T-helper 17 cell (primary cell): ENCODE measurements at regions not wholly inside any gene's neighbourhood (a gene's known extent, or its start where the extent isn't known, plus 50 kb on each side); places are given as distances from the start of the nearest gene placed in this dataset.
"Not testable (repeated sequence)": the region's sequence is repeated elsewhere in the genome, so short reads cannot be mapped to it uniquely, and the experiment has no call there.

Experiments
- ATAC-seq: fragments of 150-1000 bp; cut with Tn5 transposase; 2 replicates; pipeline ENCODE4 v1.10.0; 2021; ENCODE audit warnings: mild to moderate bottlenecking, moderate library complexity
- DNase-seq, 3 donors: peaks; one replicate each; pipeline versions ENCODE4 v3.0.0 to v3.0.0-alpha.2; 2020 to 2021
- H3K9me3 ChIP-seq: one replicate; pipeline ENCODE4 v1.7.0; 2013; ENCODE audit warnings: low read length, mild to moderate bottlenecking; ENCODE audit not compliant: control insufficient read depth, poor library complexity, severe bottlenecking
- H3K27ac Mint-ChIP-seq: one replicate; pipeline ENCODE4 v1.8.0; 2022; ENCODE audit warnings: mild to moderate bottlenecking, moderate library complexity, mixed read lengths
- H3K27me3 Mint-ChIP-seq: one replicate; pipeline ENCODE4 v1.8.0; 2022; ENCODE audit warnings: mixed read lengths
- H3K36me3 Mint-ChIP-seq: one replicate; pipeline ENCODE4 v1.8.0; 2022; ENCODE audit warnings: low read depth, mixed read lengths
- H3K4me1 Mint-ChIP-seq: one replicate; pipeline ENCODE4 v1.8.0; 2022; ENCODE audit warnings: mild to moderate bottlenecking, mixed read lengths
- H3K4me3 Mint-ChIP-seq: one replicate; pipeline ENCODE4 v1.8.0; 2022; ENCODE audit warnings: mild to moderate bottlenecking, moderate library complexity, mixed read lengths

DNA sequence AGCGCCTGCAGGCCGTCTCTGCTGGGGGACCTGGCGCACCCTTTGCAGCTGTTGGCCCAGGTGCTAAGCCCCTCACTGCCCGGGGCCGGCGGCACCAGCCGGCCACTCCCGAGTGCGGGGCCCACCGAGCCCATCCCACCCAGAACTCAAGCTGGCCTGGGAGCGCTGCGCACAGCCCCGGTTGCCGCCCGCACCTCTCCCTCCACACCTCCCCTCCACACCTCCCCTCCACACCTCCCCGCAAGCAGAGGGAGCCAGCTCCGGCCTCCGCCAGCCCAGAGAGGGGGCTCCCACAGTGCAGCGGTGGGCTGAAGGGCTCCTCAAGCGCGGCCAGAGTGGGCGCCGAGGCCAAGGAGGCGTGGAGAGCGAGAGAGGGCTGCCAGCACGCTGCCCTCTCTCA lies 177.8 kb upstream of the KAZN start:
- H3K4me3 Mint-ChIP-seq: no peak overlapping the region
- no peak overlapping the region for H3K27ac Mint-ChIP-seq
- H3K9me3 ChIP-seq: no peaks in the 10 kb centered on the region
- no peaks in the 10 kb centered on the region for H3K4me1 Mint-ChIP-seq
- no peaks in the 10 kb centered on the region for H3K27me3 Mint-ChIP-seq
- no peak for ATAC-seq
- no peaks in the 10 kb centered on the region for H3K36me3 Mint-ChIP-seq
- DNase-seq: no peak

DNA sequence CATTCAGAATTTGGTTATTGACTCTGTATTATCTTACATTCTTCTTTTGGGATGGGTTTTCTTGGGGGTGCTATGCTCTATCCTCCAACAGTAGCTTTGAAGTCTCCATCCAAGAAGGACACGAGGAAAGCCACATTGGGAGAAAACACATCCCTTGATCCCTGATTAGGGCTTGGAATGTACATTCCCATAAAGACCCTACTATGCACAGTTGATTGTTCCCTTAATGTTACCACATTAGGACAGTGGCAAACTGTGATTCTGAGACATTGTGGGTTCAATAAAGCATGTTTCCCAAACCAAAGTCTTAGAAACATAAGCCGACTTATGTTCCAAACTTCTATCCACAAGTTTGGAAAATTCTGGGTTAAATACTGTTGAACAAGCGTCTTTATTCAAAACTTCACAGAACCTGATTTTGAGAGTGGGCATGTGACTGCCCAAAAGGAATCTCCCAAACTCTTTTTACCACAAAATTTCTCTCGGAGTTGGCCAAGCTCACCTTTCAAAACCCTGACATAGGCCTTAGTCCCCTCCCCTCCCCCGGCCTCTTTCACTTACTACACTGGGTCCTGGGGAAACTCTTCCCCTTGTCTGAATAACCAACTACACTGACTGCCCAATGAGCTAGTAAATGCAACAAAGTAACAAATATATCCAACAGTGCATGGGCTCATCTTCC lies 177.0 kb upstream of the KAZN start:
- no peak overlapping the region for H3K4me3 Mint-ChIP-seq
- no peak overlapping the region for H3K27ac Mint-ChIP-seq
- no peak for DNase-seq
- no peaks in the 10 kb centered on the region for H3K27me3 Mint-ChIP-seq
- no peak for ATAC-seq
- no peaks in the 10 kb centered on the region for H3K9me3 ChIP-seq
- H3K36me3 Mint-ChIP-seq: no peaks in the 10 kb centered on the region
- H3K4me1 Mint-ChIP-seq: no peaks in the 10 kb centered on the region

DNA sequence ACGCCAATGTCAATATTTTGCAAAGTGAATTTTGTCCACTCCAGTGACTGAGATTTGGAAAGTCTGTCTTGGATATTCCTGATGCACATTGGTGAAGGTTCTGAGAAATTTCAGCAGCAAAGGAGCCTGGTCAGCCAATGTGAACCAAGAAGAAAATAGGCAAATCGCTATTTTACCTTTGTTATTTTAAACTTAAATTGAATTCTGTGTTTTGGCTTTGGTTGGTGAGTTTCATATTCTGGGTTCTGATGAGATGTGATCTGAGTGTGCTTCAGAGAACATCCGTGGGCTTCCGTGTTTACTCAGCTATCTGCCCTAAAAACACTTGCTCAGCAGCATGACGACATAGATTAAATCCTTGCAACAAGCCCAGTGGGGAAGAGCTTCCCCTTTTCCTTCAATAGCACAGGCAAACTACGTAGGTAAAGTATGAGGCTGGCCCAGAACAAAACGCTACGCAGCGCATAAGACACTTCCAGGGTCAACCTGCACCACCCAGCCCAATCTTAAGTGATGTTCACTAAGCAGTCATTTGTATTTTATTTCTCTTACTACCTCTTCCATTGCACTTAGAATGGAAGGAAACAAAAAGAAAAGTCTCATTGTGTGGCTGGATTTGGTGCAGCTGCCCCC lies 176.4 kb upstream of the KAZN start:
- no peaks in the 10 kb centered on the region for H3K36me3 Mint-ChIP-seq
- no peaks in the 10 kb centered on the region for H3K4me1 Mint-ChIP-seq
- H3K27me3 Mint-ChIP-seq: no peaks in the 10 kb centered on the region
- H3K9me3 ChIP-seq: no peaks in the 10 kb centered on the region
- H3K27ac Mint-ChIP-seq: no peak overlapping the region
- H3K4me3 Mint-ChIP-seq: no peak overlapping the region
- DNase-seq: no peak
- ATAC-seq: no peak

DNA sequence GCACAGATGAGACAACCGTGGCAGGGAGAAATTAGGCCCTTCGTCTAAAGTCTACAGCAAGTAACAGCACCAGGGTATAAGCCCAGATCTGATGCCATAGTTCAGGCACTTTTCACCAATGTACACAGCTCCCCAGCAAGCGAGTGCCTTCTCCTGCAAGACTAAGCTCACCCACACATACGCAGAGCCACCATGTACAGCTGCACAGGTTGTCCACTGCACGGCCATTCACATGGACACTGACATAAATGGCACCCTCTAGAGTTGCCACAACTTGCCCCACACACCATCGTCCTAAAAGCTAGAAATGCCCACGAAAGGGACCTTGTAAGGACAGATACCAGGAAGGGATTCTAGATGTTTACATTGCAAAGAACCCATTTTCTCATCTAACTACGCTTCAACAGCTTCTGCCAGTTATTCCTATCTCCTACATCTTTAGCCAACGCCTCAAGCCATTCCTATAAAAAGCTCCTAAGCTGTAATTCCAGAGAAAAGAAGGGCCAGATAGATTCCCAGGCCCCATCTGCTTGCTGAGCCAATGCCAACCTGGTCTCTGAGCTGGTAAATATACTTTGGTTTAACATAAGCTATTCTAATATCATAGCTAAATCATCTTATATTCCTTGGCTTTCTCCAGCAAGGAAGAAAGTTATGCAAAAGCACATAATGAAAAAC lies 174.0 kb upstream of the KAZN start:
- H3K4me1 Mint-ChIP-seq: no peaks in the 10 kb centered on the region
- ATAC-seq (no peak), DNase-seq (no peak)
- no peak overlapping the region for H3K4me3 Mint-ChIP-seq
- H3K36me3 Mint-ChIP-seq: no peaks in the 10 kb centered on the region
- no peaks in the 10 kb centered on the region for H3K9me3 ChIP-seq
- H3K27ac Mint-ChIP-seq: no peak overlapping the region
- no peaks in the 10 kb centered on the region for H3K27me3 Mint-ChIP-seq

DNA sequence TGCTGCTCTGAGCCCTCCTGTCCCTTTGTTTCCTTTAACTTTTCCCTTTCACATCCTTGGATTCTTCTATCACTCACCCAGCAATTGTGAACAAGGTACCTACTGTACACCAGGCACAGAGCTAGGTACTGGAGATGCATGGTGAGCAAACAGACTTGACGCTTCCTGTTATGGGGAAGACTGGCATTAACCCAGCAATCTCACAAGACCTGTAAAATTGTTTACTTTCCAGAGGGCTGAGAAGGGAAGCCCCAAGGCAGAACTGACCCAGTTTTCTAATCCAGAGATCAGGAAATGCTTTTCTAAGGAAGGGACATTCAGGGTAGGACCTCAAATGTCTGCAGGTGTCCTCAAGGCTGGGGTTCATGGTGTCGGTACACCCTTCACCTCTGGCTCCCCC lies 171.6 kb upstream of the KAZN start:
- H3K27ac Mint-ChIP-seq: no peak overlapping the region
- H3K4me3 Mint-ChIP-seq: no peak overlapping the region

GRCh38 chr1:14429577-14429976 lies 168.9 kb upstream of the KAZN start:
- Mint-ChIP-seq H3K27ac (no peak overlapping the region), H3K4me1 (no peaks in the 10 kb centered on the region), H3K36me3 (no peaks in the 10 kb centered on the region), H3K4me3 (no peak overlapping the region), H3K27me3 (no peaks in the 10 kb centered on the region)
- no peaks in the 10 kb centered on the region for H3K9me3 ChIP-seq
- DNase-seq: no peak
- ATAC-seq: no peak

More for the DNA sequence above, 171.6 kb upstream of the KAZN start:
- Mint-ChIP-seq H3K4me1 (no peaks in the 10 kb centered on the region), H3K36me3 (no peaks in the 10 kb centered on the region), H3K27me3 (no peaks in the 10 kb centered on the region)
- DNase-seq (no peak), ATAC-seq (no peak)
- no peaks in the 10 kb centered on the region for H3K9me3 ChIP-seq

GRCh38 chr1:14432728-14433127 lies 165.8 kb upstream of the KAZN start:
- H3K4me3 Mint-ChIP-seq, ATAC-seq, H3K36me3 Mint-ChIP-seq, H3K27me3 Mint-ChIP-seq, H3K27ac Mint-ChIP-seq, H3K9me3 ChIP-seq, H3K4me1 Mint-ChIP-seq, DNase-seq: not testable (repeated sequence)

DNA sequence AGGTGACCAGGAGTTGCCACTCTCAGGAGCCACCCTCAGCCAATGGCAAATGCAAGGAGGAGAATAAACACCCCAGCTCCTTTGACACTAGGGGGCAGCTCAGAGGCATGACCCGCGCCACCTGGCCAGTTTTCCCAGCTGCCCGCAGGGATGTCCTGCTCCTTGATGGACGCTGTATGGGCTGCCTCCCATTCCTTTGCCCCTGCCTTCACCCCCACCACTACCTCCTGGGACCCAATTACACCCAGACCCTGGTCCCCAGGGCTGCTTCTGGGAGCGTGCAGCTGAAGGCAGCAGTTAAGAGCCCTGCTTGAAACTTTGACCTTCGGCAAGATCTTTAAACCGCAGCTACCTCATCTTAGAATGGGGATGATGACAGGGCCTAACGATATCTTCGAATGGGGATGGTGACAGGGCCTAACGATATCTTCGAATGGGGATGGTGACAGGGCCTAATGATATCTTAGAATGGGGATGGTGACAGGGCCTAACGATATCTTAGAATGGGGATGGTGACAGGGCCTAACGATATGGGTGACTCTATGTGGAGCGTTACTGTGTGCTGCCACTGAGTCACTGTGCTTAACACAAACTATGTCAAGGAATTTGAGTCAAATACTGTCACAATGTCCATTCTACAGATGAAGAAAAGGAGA lies 163.0 kb upstream of the KAZN start:
- no peak overlapping the region for H3K4me3 Mint-ChIP-seq
- no peak overlapping the region for H3K27ac Mint-ChIP-seq
- H3K27me3 Mint-ChIP-seq: no peaks in the 10 kb centered on the region
- no peak for ATAC-seq
- no peaks in the 10 kb centered on the region for H3K36me3 Mint-ChIP-seq
- DNase-seq: no peak
- no peaks in the 10 kb centered on the region for H3K4me1 Mint-ChIP-seq
- H3K9me3 ChIP-seq: no peaks in the 10 kb centered on the region

GRCh38 chr1:14437417-14437918 lies 161.0 kb upstream of the KAZN start:
- Mint-ChIP-seq H3K36me3 (no peaks in the 10 kb centered on the region), H3K4me3 (no peak overlapping the region), H3K4me1 (no peaks in the 10 kb centered on the region), H3K27me3 (no peaks in the 10 kb centered on the region), H3K27ac (no peak overlapping the region)
- no peak for DNase-seq
- no peaks in the 10 kb centered on the region for H3K9me3 ChIP-seq
- no peak for ATAC-seq

DNA sequence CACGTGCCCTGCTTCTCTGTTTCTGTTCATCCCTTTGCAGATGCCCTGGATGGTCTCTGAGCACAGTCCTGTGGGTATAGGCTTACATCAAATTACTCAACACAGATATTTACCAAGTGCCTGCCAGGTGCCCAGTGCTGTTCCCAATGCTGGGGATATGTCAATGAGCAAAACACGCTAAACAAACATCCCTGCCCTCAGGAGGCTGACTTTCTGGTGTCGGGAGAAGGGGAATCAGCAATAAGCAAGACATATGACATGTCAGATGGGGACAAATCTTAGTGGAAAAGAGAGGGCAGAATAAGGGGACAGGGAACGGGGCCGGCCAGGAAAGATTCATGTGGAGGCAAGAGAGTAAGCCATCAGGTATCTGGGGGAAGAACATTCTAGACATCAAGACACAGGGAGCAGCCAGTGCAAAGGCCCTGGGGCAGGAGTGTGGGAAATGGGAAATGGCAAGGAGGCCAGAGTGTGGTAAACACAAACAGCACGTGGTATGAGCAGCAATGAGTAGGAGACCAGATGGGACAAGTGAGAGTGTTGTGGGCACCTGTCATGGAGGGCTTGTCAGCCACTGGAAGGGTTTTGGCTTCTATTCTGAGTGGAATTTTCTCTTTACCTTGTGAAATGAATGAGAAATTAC lies 160.2 kb upstream of the KAZN start:
- Mint-ChIP-seq H3K36me3 (no peaks in the 10 kb centered on the region), H3K4me3 (no peak overlapping the region), H3K27ac (no peak overlapping the region), H3K4me1 (no peaks in the 10 kb centered on the region), H3K27me3 (peaks cover 2% of the 10 kb centered on the region)
- ATAC-seq (no peak), DNase-seq (no peak)
- no peaks in the 10 kb centered on the region for H3K9me3 ChIP-seq

DNA sequence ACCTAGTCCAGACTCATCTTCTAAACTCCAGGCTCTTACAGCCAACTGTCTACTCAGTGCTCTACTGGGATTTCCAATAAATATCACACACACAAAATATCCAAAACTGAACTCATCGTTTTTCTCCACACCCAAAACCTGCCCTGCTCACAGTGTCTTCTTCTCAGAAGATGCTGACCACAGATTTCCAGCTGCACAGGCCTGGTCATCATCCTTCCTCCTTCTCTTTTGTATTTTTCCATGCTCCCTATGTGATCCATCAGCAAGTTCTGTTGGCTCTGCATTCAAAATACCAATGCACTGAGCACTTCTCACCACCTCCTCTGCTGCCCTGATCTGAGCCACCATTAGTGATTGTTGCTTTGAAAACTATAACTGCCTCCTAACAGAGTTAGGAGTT lies 159.5 kb upstream of the KAZN start:
- Mint-ChIP-seq H3K27ac (no peak overlapping the region), H3K36me3 (no peaks in the 10 kb centered on the region), H3K27me3 (peaks cover 7% of the 10 kb centered on the region), H3K4me3 (no peak overlapping the region), H3K4me1 (no peaks in the 10 kb centered on the region)
- ATAC-seq (no peak), DNase-seq (no peak)
- no peaks in the 10 kb centered on the region for H3K9me3 ChIP-seq

GRCh38 chr1:14440166-14440565 lies 158.3 kb upstream of the KAZN start:
- Mint-ChIP-seq H3K4me1 (no peaks in the 10 kb centered on the region), H3K27ac (no peak overlapping the region), H3K36me3 (no peaks in the 10 kb centered on the region), H3K4me3 (no peak overlapping the region), H3K27me3 (peaks cover 14% of the 10 kb centered on the region)
- DNase-seq: no peak
- no peaks in the 10 kb centered on the region for H3K9me3 ChIP-seq
- ATAC-seq: no peak

DNA sequence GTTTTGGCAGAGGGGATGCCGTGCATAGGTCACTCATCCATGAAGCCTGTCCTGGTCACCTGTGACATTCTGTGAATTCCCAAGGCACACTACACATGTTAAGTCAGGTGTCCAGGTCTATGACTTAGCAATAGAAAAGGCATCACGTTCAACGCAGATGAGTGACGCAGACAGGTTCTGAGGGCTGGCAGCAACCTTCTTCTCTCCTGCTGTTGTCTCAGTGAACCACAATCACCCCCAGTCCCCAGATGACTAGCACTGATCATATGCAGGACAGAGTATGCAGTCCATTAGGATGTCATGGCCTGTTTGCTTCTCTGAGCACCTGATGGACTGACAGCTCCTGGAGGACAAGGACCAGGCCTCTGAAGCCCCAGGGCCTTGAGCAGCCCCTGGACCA lies 157.8 kb upstream of the KAZN start:
- no peaks in the 10 kb centered on the region for H3K9me3 ChIP-seq
- Mint-ChIP-seq H3K4me1 (no peaks in the 10 kb centered on the region), H3K27ac (no peak overlapping the region), H3K36me3 (no peaks in the 10 kb centered on the region), H3K27me3 (peaks cover 18% of the 10 kb centered on the region), H3K4me3 (no peak overlapping the region)
- ATAC-seq: no peak
- no peak for DNase-seq
